ENCODE measurements at regions not wholly inside any gene's neighbourhood (a gene's known extent, or its start where the extent isn't known, plus 50 kb on each side); places are given as distances from the start of the nearest gene placed in this dataset.

- DNase-seq (ENCODE audit: low spot score in 2 of 2): no peak
- H3K27ac ChIP-seq: no peak overlapping the region
- H3K36me3 ChIP-seq: no peaks in the 10 kb centered on the region
- WGBS: 74% methylated on average over 4 of the region's 4 CpGs
- peaks cover 5% of the 10 kb centered on the region for H3K4me1 ChIP-seq
- TF ChIP-seq CTCF (IDR thresholded peaks at IDR 0.05): no peak
- no peak for TF ChIP-seq POLR2AphosphoS5 (IDR thresholded peaks at IDR 0.05)
- TF ChIP-seq POLR2A (IDR thresholded peaks at IDR 0.05): no peak
- TF ChIP-seq EP300 (IDR thresholded peaks at IDR 0.05): no peak
- no peaks in the 10 kb centered on the region for H3K9me3 ChIP-seq
- H3K4me3 ChIP-seq: no peak overlapping the region
- no peaks in the 10 kb centered on the region for H3K27me3 ChIP-seq
Measured at GRCh38 chr5:54756301-54756700, 229.1 kb downstream of the ESM1 start.

- Histone ChIP-seq H3K36me3 (no peaks in the 10 kb centered on the region), H3K4me1 (peaks cover 5% of the 10 kb centered on the region), H3K4me3 (no peak overlapping the region), H3K9me3 (no peaks in the 10 kb centered on the region), H3K27me3 (no peaks in the 10 kb centered on the region), H3K27ac (no peak overlapping the region)
- no peak for DNase-seq (ENCODE audit: low spot score in 2 of 2)
- 78% methylated on average over 2 of the region's 2 CpGs for WGBS
- TF ChIP-seq CTCF (IDR thresholded peaks at IDR 0.05) (no peak), POLR2A (IDR thresholded peaks at IDR 0.05) (no peak), POLR2AphosphoS5 (IDR thresholded peaks at IDR 0.05) (no peak), EP300 (IDR thresholded peaks at IDR 0.05) (no peak)
Measured at GRCh38 chr5:54754878-54755277, 230.5 kb downstream of the ESM1 start.

- DNase-seq (ENCODE audit: low spot score in 2 of 2): no peak
- 95% methylated on average over 7 of the region's 7 CpGs for WGBS
Measured at GRCh38 chr5:54754420-54754819, 231.0 kb downstream of the ESM1 start.

GRCh38 chr5:54753753-54754152 lies 231.6 kb downstream of the ESM1 start:
- Histone ChIP-seq H3K36me3 (no peaks in the 10 kb centered on the region), H3K27me3 (no peaks in the 10 kb centered on the region), H3K4me3 (no peak overlapping the region), H3K9me3 (no peaks in the 10 kb centered on the region), H3K27ac (no peak overlapping the region), H3K4me1 (peaks cover 5% of the 10 kb centered on the region)
- no peak for DNase-seq (ENCODE audit: low spot score in 2 of 2)
- TF ChIP-seq EP300 (IDR thresholded peaks at IDR 0.05) (no peak), POLR2AphosphoS5 (IDR thresholded peaks at IDR 0.05) (no peak), CTCF (IDR thresholded peaks at IDR 0.05) (no peak), POLR2A (IDR thresholded peaks at IDR 0.05) (no peak)
- WGBS: 95% methylated on average over 1 of the region's 1 CpG

More at GRCh38 chr5:54754420-54754819, 231.0 kb downstream of the ESM1 start:
- TF ChIP-seq POLR2AphosphoS5 (IDR thresholded peaks at IDR 0.05) (no peak), CTCF (IDR thresholded peaks at IDR 0.05) (no peak), POLR2A (IDR thresholded peaks at IDR 0.05) (no peak), EP300 (IDR thresholded peaks at IDR 0.05) (no peak)
- no peak overlapping the region for H3K4me3 ChIP-seq
- peaks cover 5% of the 10 kb centered on the region for H3K4me1 ChIP-seq
- H3K27me3 ChIP-seq: no peaks in the 10 kb centered on the region
- H3K9me3 ChIP-seq: no peaks in the 10 kb centered on the region
- H3K36me3 ChIP-seq: no peaks in the 10 kb centered on the region
- no peak overlapping the region for H3K27ac ChIP-seq

- TF ChIP-seq POLR2AphosphoS5 (IDR thresholded peaks at IDR 0.05) (no peak), POLR2A (IDR thresholded peaks at IDR 0.05) (no peak), CTCF (IDR thresholded peaks at IDR 0.05) (no peak), EP300 (IDR thresholded peaks at IDR 0.05) (no peak)
- Histone ChIP-seq H3K9me3 (no peaks in the 10 kb centered on the region), H3K4me3 (no peak overlapping the region), H3K27ac (no peak overlapping the region), H3K27me3 (no peaks in the 10 kb centered on the region), H3K4me1 (peaks cover 5% of the 10 kb centered on the region), H3K36me3 (no peaks in the 10 kb centered on the region)
- no peak for DNase-seq (ENCODE audit: low spot score in 2 of 2)
- whole genome bisulfite sequencing: 26% methylated on average over 4 of the region's 4 CpGs
Measured at GRCh38 chr5:54753034-54753433, 232.4 kb downstream of the ESM1 start.

Data from suprapubic skin (tissue), 4 donors.